GM12892 (cell line): ENCODE measurements at regions not wholly inside any gene's neighbourhood (a gene's known extent, or its start where the extent isn't known, plus 50 kb on each side); places are given as distances from the start of the nearest gene placed in this dataset.

Experiments used
- DNase-seq: peaks from one replicate; pipeline ENCODE4 v3.0.0; 2011; ENCODE audit not compliant: insufficient read length
- FAIRE-seq: peaks from 2 replicates; lab custom pipeline; 2011; peaks lifted over from hg19 to GRCh38; lab: Jason Lieb, UNC
- POLR2A ChIP-seq: IDR thresholded peaks from 2 replicates; pipeline ENCODE4 v1.6.1; 2011; ENCODE audit warnings: low read depth, low read length, control low read depth
- POLR2AphosphoS5 ChIP-seq: IDR thresholded peaks from 2 replicates; pipeline ENCODE4 v1.6.1; 2011; ENCODE audit warnings: low read depth, low read length, control low read depth
- TAF1 ChIP-seq: IDR thresholded peaks from 2 replicates; pipeline ENCODE4 v1.6.1; 2011; ENCODE audit warnings: low read depth, mild to moderate bottlenecking, control low read depth, low read length, borderline replicate concordance

DNA sequence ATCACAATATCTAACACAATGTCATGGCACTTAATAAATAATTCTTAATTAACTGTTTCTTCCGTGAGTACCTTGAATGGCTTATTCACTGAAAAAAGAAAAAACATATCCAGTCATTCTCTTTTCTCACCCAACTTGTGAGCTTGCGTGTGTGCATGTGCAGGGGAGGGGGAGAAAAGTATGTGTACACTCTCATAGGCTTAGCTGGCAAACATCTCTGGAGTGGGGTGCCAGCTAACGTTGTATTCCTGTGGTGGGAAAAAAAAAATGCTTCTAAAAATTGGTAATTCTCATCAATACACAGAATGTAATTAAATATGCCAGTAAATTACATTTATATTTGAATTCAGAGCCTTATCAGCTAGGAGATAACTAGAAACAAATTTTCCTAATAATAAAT is 291.9 kb upstream of the NOX3 start:
- TF ChIP-seq POLR2AphosphoS5 (no peak), TAF1 (no peak), POLR2A (no peak)
- no peak for DNase-seq
- no peak for FAIRE-seq

DNA sequence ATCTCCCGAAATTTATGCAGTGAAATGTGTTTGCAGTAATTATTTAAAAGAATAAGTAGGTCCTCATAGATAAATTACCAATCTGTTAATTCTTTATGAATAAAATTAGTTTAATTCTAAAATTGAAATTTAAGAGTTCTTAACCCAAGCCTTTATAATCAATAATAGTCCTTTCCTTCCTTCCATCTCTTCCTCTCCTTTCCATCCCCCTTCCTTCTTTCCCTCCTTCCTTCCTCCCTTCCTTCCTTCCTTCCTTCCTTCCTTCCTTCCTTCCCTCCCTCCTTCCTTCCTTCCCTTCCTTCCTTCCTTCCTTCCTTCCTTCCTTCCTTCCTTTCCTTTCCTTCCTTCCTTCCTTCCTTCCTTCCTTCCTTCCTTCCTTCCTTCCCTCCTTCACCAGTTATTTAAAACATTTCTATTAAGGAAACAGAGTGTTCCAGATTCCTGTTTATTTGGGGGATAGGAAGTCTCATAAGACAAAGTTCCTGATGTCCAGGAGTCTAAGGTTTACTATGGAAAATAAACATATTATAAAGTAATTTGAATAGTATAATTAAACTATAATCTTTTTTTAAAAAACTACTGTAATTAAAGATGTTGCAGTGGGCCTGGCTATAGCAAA is 285.3 kb upstream of the NOX3 start:
- no peak for FAIRE-seq
- TF ChIP-seq POLR2A (no peak), TAF1 (no peak), POLR2AphosphoS5 (no peak)
- DNase-seq, result no peak

DNA sequence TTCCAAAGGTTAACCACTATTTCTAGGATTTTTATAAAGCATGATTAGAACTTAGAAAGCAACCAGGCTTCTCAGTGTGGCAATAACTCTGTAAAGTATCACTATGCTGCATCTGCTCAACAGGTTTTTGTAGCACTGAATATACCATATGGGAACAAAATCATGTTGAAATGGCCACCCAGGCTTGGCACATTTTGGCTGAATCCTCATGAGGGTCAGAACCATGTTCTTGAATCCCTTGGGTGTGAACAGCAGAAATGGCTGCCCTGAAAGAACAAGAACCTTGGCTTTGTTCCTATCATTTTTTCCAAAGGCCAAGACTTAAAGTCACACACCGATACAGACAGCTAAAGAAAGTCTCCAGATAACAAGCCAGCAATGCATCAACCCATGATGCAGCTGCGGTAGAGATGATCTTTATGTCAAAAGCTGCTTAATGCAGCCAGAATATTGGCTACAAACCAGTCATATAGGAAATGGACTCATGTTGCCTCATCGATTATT is 283.0 kb upstream of the NOX3 start:
- DNase-seq (no peak), FAIRE-seq (no peak)
- TF ChIP-seq TAF1, result no peak
- no peak for TF ChIP-seq POLR2A
- no peak for TF ChIP-seq POLR2AphosphoS5

DNA sequence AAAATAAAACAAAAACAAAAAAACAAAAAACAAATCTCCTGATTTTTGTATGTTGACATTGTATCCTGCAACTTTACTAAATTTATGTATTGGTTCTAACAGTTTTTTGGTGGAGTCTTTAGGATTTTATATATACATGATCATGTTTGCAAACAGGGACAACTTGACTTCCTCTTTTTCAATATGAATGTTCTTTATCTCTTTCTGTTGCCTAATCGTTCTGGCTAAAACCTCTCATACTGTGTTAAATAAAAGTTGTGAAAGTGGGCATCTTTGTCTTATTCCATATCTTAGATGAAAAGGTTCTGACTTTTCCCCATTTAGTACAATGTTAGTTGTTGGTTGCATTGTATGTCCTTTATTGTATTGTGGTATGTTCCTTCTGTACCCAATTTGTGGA is 261.7 kb upstream of the NOX3 start:
- TF ChIP-seq POLR2AphosphoS5 (no peak), POLR2A (no peak), TAF1 (no peak)
- DNase-seq (no peak), FAIRE-seq (no peak)

DNA sequence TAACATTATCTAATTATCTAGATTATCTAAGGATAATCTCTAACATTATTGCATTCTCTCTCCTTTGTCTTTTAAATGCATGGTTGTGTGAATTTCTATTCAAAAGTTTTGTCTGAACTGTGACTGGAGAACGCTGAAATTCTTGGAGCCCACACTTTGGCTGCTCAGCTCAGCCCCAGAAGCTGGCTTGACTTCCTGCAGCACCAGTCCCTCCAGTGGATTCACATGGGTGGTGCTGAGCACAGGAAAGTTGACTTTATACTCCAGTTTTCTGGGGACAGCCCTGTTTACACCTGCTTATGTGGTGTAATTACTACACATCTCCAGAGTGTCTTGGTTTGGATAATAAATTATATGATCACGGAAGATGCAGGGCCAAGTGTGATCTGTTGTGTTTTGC is 255.1 kb upstream of the NOX3 start:
- DNase-seq, result no peak
- TF ChIP-seq POLR2A (no peak), TAF1 (no peak), POLR2AphosphoS5 (no peak)
- FAIRE-seq, result no peak

DNA sequence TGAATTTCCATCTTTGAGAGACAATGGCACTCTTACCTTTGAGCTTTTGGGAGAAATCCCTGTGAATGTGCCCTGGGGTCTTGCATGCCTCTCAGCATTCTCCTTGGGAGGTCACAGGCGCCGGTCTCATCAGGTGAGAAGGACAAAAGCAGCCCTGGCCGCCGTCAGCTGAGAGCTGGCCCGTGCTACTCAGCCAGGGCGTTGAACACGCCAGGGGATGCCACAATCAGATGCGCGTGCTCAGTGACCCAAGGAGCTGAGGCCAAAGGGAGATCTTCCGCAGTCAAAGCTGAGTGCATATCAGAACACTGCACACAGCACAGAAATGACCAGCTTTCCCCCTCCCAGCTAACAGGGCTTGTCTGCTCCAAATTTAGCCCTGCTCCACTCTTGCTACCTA is 253.6 kb upstream of the NOX3 start:
- TF ChIP-seq POLR2A (no peak), TAF1 (no peak), POLR2AphosphoS5 (no peak)
- FAIRE-seq (no peak), DNase-seq (no peak)

DNA sequence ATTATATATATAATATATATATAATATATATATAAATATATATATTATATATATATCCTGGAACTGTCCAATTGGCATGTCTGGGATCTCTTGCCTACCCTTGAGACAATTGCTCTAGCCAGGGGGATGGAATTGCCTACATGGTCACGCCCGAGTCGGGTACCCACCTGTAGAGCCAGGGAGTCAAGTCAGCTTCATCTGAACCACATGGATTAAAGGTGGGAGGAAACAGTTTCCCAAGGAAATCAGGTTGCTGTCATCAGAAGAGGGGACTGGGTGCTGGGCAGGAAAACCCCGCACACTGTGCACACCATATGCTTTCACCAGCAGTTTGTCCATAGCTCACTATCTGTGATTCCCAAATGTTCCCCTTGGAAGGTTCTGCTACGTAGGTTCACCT is 252.5 kb upstream of the NOX3 start:
- DNase-seq (peak; percentile 1), FAIRE-seq (no peak)
- TF ChIP-seq POLR2AphosphoS5 (no peak), POLR2A (no peak), TAF1 (no peak)

DNA sequence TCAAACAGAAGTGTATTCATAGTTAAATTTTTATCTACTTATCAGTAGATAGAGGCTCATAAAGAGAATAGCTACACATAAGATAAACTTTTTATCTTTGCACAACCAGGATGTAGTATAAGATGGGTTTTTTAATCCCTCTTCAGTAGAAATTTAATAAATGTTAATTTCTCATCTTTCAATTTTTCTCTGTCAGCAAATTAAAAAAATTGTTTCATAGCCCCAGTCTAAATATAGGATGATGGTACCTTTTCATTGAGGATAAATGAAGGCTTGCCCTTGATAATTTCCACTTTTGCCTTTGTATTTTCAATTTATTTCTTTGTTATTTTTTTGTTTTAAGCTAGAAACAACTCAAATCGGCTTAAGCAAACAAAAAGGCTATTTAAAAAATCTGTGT is 251.2 kb upstream of the NOX3 start:
- FAIRE-seq (no peak), DNase-seq (no peak)
- TF ChIP-seq POLR2A (no peak), POLR2AphosphoS5 (no peak), TAF1 (no peak)

DNA sequence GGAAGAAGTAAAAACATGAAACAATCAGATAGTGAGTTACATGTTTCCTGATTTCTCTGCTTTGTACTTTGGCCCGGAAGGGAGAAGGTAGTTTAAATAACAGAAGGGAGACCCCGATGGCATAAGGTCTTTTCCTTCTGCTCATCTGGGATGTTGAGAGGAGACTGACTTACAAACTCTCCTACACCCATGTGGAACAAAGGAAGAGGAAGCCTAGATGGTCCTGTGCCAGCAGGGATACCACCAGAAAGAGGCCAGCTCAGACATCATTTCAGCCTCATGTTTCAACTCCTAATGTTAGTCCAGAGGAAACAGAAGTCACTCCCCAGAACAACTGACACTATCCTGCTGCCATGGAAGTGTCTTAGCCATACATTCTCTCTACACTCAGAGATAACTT is 250.7 kb upstream of the NOX3 start:
- FAIRE-seq, result no peak
- no peak for DNase-seq

DNA sequence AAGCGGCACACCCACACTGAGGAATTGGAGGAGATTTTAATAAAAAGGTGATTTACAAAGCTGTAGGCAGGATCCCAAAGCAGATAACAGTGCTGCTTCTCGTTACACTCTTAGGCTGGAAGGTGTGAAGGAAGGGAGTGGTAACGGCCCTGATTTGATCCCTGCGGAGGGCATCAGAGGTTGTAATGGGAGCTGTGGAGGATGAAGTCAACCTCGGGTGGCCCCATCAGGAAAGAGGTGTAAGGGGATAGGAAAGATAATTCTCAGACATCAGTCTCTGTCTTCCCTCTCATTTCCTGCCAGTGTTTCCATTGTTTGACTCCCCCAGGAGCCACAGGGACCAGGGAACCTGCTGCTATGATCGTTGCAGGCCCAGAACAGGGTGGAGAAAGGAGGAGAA is 245.7 kb upstream of the NOX3 start:
- no peak for FAIRE-seq
- no peak for DNase-seq
- no peak for TF ChIP-seq POLR2AphosphoS5
- TF ChIP-seq TAF1, result no peak
- no peak for TF ChIP-seq POLR2A

More for the DNA sequence above, 250.7 kb upstream of the NOX3 start:
- no peak for TF ChIP-seq POLR2AphosphoS5
- TF ChIP-seq TAF1, result no peak
- TF ChIP-seq POLR2A, result no peak

DNA sequence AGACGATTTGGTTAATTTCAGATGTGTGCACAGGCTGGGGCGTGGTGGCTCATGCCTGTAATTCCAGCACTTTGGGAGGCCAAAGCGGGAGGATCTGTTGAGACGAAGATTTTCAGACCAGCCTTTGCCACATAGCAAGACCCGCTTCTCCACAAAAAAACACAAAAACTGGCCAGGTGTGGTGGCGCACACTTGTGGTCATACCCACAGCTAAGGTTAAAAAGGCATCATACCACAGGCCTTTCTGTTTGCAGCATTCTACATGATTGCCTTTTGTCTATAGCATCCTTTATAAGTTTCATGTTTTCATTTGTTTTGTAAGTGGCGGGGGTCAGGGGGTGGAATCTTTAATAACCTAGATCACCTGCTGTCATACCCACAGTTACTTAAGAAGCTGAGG is 239.9 kb upstream of the NOX3 start:
- no peak for DNase-seq
- FAIRE-seq, result no peak
- no peak for TF ChIP-seq POLR2AphosphoS5
- no peak for TF ChIP-seq POLR2A
- no peak for TF ChIP-seq TAF1

DNA sequence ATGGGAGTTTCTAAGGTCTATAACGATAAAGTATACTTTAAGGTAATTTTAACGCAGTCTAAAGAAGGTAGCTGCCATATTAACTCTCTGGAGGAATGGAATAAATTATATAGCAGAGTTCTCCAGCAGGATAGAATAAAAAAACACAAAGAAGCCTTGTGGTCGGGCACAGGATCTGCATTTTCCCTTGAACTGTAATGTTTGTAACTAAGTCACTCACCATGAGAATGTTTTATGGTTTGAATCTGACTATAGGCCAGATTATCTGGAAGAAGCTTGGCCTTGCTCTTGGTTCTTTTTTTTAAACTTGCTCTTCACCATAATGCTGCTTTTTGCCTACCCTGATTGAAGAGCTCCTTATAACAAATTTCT is 238.8 kb upstream of the NOX3 start:
- TF ChIP-seq TAF1, result no peak
- TF ChIP-seq POLR2AphosphoS5, result no peak
- no peak for TF ChIP-seq POLR2A
- DNase-seq, result no peak
- FAIRE-seq, result no peak
